H1 (cell line): ENCODE measurements at regions not wholly inside any gene's neighbourhood (a gene's known extent, or its start where the extent isn't known, plus 50 kb on each side); places are given as distances from the start of the nearest gene placed in this dataset.

Experiments used
- ASH2L ChIP-seq: fragments of 200-600, 300-600 bp; sonication (generic); IDR thresholded peaks from one replicate; pipeline ENCODE4 v1.7.1; 2017; ENCODE audit warnings: low read length
- CHD2 ChIP-seq: IDR thresholded peaks from 2 replicates; pipeline ENCODE4 v1.6.1; 2012; ENCODE audit warnings: low read length, improper control_type of control experiment
- GABPA ChIP-seq: IDR thresholded peaks from 2 replicates; pipeline ENCODE4 v1.6.1; 2011; ENCODE audit warnings: mild to moderate bottlenecking, low read length, moderate library complexity, borderline replicate concordance; ENCODE audit not compliant: insufficient read depth
- POU5F1 ChIP-seq: IDR thresholded peaks from 2 replicates; pipeline ENCODE4 v1.6.1; 2011; ENCODE audit warnings: low read depth, mild to moderate bottlenecking, low read length, moderate library complexity
- SUZ12 ChIP-seq: fragments of 200-600 bp; sonication (generic); IDR thresholded peaks from 2 replicates; pipeline ENCODE4 v1.6.1; 2012; ENCODE audit warnings: mild to moderate bottlenecking, inconsistent platforms, low read length, moderate library complexity, mixed read lengths
- TF ChIP-seq, protein P1 (sequence below): fragments of 300-600 bp; sonication (generic); IDR thresholded peaks from 2 replicates; pipeline ENCODE4 v1.7.1; 2012; ENCODE audit warnings: low read length, moderate library complexity, mild to moderate bottlenecking, inconsistent platforms; ENCODE audit not compliant: insufficient replicate concordance

DNA sequence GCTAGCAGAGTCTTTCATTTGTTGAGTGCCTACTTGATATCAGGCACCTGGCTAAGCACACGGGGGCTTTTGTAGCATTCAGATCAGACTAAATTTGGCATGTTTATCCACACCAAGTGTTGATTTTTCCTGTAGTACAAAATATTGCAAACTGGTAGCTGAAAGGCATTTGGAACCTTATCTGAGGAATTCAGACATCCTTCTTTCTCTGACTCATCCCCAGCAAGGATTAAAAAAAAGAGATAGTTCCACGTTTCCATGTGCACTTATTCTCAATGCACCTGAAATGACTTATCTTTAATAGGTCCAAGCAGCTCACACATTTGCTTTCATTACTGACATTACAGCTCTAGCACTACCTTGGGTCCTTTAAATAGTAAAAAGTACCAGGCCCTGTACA, 786.0 kb upstream of the GRM7 start (continued):
- TF ChIP-seq, protein P1, sequence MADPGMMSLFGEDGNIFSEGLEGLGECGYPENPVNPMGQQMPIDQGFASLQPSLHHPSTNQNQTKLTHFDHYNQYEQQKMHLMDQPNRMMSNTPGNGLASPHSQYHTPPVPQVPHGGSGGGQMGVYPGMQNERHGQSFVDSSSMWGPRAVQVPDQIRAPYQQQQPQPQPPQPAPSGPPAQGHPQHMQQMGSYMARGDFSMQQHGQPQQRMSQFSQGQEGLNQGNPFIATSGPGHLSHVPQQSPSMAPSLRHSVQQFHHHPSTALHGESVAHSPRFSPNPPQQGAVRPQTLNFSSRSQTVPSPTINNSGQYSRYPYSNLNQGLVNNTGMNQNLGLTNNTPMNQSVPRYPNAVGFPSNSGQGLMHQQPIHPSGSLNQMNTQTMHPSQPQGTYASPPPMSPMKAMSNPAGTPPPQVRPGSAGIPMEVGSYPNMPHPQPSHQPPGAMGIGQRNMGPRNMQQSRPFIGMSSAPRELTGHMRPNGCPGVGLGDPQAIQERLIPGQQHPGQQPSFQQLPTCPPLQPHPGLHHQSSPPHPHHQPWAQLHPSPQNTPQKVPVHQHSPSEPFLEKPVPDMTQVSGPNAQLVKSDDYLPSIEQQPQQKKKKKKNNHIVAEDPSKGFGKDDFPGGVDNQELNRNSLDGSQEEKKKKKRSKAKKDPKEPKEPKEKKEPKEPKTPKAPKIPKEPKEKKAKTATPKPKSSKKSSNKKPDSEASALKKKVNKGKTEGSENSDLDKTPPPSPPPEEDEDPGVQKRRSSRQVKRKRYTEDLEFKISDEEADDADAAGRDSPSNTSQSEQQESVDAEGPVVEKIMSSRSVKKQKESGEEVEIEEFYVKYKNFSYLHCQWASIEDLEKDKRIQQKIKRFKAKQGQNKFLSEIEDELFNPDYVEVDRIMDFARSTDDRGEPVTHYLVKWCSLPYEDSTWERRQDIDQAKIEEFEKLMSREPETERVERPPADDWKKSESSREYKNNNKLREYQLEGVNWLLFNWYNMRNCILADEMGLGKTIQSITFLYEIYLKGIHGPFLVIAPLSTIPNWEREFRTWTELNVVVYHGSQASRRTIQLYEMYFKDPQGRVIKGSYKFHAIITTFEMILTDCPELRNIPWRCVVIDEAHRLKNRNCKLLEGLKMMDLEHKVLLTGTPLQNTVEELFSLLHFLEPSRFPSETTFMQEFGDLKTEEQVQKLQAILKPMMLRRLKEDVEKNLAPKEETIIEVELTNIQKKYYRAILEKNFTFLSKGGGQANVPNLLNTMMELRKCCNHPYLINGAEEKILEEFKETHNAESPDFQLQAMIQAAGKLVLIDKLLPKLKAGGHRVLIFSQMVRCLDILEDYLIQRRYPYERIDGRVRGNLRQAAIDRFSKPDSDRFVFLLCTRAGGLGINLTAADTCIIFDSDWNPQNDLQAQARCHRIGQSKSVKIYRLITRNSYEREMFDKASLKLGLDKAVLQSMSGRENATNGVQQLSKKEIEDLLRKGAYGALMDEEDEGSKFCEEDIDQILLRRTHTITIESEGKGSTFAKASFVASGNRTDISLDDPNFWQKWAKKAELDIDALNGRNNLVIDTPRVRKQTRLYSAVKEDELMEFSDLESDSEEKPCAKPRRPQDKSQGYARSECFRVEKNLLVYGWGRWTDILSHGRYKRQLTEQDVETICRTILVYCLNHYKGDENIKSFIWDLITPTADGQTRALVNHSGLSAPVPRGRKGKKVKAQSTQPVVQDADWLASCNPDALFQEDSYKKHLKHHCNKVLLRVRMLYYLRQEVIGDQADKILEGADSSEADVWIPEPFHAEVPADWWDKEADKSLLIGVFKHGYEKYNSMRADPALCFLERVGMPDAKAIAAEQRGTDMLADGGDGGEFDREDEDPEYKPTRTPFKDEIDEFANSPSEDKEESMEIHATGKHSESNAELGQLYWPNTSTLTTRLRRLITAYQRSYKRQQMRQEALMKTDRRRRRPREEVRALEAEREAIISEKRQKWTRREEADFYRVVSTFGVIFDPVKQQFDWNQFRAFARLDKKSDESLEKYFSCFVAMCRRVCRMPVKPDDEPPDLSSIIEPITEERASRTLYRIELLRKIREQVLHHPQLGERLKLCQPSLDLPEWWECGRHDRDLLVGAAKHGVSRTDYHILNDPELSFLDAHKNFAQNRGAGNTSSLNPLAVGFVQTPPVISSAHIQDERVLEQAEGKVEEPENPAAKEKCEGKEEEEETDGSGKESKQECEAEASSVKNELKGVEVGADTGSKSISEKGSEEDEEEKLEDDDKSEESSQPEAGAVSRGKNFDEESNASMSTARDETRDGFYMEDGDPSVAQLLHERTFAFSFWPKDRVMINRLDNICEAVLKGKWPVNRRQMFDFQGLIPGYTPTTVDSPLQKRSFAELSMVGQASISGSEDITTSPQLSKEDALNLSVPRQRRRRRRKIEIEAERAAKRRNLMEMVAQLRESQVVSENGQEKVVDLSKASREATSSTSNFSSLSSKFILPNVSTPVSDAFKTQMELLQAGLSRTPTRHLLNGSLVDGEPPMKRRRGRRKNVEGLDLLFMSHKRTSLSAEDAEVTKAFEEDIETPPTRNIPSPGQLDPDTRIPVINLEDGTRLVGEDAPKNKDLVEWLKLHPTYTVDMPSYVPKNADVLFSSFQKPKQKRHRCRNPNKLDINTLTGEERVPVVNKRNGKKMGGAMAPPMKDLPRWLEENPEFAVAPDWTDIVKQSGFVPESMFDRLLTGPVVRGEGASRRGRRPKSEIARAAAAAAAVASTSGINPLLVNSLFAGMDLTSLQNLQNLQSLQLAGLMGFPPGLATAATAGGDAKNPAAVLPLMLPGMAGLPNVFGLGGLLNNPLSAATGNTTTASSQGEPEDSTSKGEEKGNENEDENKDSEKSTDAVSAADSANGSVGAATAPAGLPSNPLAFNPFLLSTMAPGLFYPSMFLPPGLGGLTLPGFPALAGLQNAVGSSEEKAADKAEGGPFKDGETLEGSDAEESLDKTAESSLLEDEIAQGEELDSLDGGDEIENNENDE = no peak
- TF ChIP-seq GABPA (no peak), ASH2L (no peak), SUZ12 (no peak), POU5F1 (no peak), CHD2 (no peak)
